UCSD-AML1 (cell line): ENCODE measurements at regions not wholly inside any gene's neighbourhood (a gene's known extent, or its start where the extent isn't known, plus 50 kb on each side); places are given as distances from the start of the nearest gene placed in this dataset.
"Not testable (repeated sequence)": the region's sequence is repeated elsewhere in the genome, so short reads cannot be mapped to it uniquely, and the experiment has no call there.

Source experiments
- DNase-seq: peaks from one replicate; lab custom pipeline; 2025; ENCODE audit not compliant: unreplicated experiment; lab: John Stamatoyannopoulos, UW

- no peak for DNase-seq
Observed at GRCh38 chr18:51447351-51448342, 250.2 kb upstream of the MEX3C start.

GRCh38 chr18:51448949-51449348 is 251.5 kb upstream of the MEX3C start:
- no peak for DNase-seq

- DNase-seq, result no peak
Observed at GRCh38 chr18:51453594-51453993, 256.1 kb upstream of the MEX3C start.

GRCh38 chr18:51458861-51459260 is 261.4 kb upstream of the MEX3C start:
- no peak for DNase-seq

GRCh38 chr18:51461956-51462355 is 264.5 kb upstream of the MEX3C start:
- DNase-seq, result no peak

GRCh38 chr18:51463483-51464136 is 266.1 kb upstream of the MEX3C start:
- no peak for DNase-seq

GRCh38 chr18:51478908-51479307 is 281.4 kb upstream of the MEX3C start:
- no peak for DNase-seq

- no peak for DNase-seq
Observed at GRCh38 chr18:51479736-51480135, 282.3 kb upstream of the MEX3C start.

- DNase-seq, result no peak
Observed at GRCh38 chr18:51480407-51481261, 283.2 kb upstream of the MEX3C start.

- no peak for DNase-seq
Observed at GRCh38 chr18:51486735-51487366, 289.4 kb upstream of the MEX3C start.

- DNase-seq, result no peak
Observed at GRCh38 chr18:51490417-51490816, 292.9 kb upstream of the MEX3C start.

- DNase-seq, result no peak
Observed at GRCh38 chr18:51490860-51491259, 293.4 kb upstream of the MEX3C start.

- DNase-seq, result no peak
Observed at GRCh38 chr18:51491678-51492372, 294.3 kb upstream of the MEX3C start.

GRCh38 chr18:51498085-51498855 is 300.8 kb upstream of the MEX3C start:
- no peak for DNase-seq

- no peak for DNase-seq
Observed at GRCh38 chr18:51503351-51503750, 305.9 kb upstream of the MEX3C start.

GRCh38 chr18:51506811-51507210 is 309.3 kb upstream of the MEX3C start:
- no peak for DNase-seq

- not testable (repeated sequence) for DNase-seq
Observed at GRCh38 chr18:51508410-51508809, 310.9 kb upstream of the MEX3C start.

- DNase-seq, result no peak
Observed at GRCh38 chr18:51510020-51510419, 312.5 kb upstream of the MEX3C start.

GRCh38 chr18:51513517-51513916 is 316.0 kb upstream of the MEX3C start:
- no peak for DNase-seq
